Omental fat pad (tissue), 3 donors: ENCODE measurements at regions not wholly inside any gene's neighbourhood (a gene's known extent, or its start where the extent isn't known, plus 50 kb on each side); places are given as distances from the start of the nearest gene placed in this dataset.

Source experiments
- ATAC-seq: fragments of 150-250 bp; one replicate; pipeline ENCODE4 v1.9.1; 2016; ENCODE audit warnings: mild to moderate bottlenecking, moderate library complexity; ENCODE audit not compliant: low FRiP score
- DNase-seq: peaks from one replicate; pipeline ENCODE4 v3.0.0-alpha.2; 2019; ENCODE audit warnings: low spot score
- TF ChIP-seq, protein P1 (sequence below), 3 donors: fragments of 450-650 bp; IDR thresholded peaks; one replicate each; pipeline ENCODE4 v1.5.1; 2016 to 2017; ENCODE audit warnings: antibody characterized with exemption in 3 of 3, mild to moderate bottlenecking in 3 of 3, moderate library complexity in 2 of 3

DNA sequence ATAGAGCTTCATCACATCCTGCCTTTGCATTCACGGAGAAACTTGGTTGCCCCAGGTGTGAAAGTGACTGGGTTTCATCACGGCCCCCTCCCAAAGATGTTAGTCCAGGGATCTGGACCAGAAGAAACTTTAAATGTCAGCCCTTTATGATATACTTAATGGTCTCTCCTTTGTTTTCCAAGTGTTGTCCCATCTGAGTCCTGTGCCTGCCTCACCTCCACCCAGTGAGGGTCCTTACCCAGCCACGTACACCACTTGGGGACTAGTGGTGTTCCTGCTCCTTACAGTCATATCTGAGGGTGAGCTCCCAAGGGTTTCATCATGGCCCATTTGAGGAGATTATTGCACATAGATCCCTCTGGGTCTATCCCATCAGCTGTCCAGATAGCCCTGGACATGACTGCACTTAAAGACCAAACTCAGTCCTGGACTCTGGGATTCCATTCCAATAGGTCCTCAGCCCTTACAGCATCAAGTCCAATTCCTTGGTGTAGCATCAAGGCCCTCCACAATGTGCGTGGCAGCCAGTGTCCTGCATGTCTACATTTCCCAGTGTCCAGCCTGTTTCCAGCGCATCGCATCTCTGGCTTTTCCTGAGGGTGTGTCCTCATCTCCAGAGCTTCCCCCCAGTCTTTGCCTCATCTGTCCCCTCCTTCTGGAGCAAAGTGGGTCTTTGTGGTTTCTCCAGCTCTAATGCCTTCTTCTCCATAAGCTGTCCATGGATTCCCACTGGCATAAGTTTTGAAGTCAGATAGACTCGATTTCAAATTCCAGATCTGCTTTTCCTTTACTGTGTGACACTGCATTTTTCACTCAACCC is 351.6 kb downstream of the MYCN start:
- DNase-seq (no peak), ATAC-seq (no peak)
- TF ChIP-seq, protein P1, sequence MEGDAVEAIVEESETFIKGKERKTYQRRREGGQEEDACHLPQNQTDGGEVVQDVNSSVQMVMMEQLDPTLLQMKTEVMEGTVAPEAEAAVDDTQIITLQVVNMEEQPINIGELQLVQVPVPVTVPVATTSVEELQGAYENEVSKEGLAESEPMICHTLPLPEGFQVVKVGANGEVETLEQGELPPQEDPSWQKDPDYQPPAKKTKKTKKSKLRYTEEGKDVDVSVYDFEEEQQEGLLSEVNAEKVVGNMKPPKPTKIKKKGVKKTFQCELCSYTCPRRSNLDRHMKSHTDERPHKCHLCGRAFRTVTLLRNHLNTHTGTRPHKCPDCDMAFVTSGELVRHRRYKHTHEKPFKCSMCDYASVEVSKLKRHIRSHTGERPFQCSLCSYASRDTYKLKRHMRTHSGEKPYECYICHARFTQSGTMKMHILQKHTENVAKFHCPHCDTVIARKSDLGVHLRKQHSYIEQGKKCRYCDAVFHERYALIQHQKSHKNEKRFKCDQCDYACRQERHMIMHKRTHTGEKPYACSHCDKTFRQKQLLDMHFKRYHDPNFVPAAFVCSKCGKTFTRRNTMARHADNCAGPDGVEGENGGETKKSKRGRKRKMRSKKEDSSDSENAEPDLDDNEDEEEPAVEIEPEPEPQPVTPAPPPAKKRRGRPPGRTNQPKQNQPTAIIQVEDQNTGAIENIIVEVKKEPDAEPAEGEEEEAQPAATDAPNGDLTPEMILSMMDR (IDR thresholded peaks at IDR 0.05), result no peak

DNA sequence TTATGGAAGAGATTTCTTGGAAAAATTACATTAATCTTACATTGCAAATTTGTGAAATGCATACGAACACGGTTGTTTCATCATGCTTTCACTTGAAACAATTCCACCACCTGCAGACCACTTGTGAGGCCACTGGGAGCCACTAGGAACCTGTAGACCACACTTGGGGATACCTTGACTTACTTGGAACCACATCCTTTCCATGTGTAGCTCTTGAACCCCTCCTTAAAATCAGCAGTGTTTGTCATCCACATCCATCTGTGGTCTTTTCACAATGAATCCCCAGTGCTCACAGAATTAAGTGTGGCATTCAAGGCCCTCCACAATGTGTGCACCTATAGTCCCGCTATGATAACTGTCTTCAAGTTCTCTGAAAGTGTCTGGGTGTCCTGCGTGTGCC is 350.9 kb downstream of the MYCN start:
- ATAC-seq (no peak), DNase-seq (no peak)
- TF ChIP-seq, protein P1 (IDR thresholded peaks at IDR 0.05), result no peak

DNA sequence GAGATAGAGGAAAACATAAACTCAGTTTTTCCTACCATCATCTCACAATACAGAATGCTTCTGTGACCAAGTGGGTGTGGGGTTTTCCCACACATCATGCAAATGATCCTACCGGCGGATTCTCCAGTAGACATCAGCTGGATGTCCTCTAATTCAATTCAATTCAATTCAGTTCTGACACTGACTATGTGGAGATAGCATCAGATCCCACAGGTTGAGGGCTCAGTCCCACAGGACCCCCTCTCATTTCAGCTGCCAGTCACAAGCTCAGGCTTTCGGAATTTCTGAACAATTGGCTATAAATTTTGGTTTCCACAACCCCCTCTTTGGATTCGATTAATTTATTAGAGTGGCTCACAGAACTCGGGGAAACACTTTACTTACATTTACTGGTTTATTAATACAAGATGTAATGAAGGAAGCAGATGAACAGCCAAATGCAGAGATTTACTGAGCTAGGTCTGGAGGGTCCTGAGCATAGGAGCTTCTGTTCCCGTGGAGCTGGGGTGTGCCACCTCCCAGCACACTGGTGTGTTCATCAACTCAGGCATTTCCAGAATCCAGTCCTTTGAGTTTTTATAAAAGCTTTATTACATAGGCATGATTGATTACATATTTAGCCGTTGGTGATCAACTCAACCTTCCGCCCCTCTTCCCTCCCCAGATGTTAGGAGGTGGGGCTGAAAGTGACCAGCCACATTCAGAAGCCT is 350.1 kb downstream of the MYCN start:
- DNase-seq (no peak), ATAC-seq (no peak)
- TF ChIP-seq, protein P1 (IDR thresholded peaks at IDR 0.05), result no peak

DNA sequence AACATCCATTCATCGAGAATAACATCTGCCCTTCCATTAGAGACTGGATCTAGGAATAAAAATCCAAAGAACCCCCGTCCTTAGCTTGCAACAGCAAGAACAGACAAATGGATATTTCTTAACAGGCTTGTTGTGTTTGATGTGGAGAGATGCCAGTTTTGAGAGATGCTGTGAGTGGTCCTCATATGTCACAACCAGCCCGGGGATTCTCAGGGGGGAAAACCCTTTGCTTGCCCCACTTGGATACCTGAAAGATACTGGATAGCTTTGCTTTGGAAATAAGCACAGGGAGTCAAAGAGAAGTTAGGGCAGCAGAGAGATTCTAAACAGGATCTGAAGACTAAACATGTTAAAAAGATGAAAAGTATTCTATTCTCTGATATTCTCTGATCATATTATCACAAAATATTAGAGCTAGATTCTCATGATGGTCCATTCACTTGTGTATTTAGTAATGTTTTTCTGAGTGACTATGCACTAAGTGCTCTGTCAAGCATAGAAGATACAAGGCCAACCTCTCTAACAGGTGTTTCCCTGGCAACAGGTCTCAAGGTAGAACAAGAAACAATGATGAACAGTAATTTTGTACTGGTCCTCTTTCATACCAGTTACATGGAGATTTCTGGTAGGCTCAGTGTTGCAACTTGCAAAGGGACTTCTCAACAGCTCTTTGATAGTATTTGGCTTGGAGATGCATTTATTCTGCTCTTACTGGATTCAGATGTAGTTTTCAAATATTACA is 348.2 kb downstream of the MYCN start:
- DNase-seq, result no peak
- TF ChIP-seq, protein P1 (IDR thresholded peaks at IDR 0.05), result no peak
- no peak for ATAC-seq

DNA sequence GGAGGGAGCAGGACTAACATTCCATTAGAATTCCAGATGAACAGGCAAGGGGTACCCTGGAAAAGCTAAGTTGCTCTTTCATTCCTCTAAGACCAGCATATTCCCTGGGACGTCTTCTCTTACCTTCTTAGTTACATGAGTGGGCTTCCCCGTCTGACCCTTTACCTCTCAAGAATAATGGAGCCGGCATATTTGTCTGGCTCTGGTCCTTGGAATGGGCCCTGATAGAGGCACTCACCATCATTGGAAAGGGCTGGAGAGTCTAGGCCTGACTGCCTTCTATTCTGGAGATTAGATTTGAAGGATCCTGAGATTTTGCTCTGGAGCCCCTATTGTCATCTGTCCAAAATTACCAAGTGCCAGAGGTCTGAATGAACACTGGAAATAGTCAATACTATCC is 347.5 kb downstream of the MYCN start:
- TF ChIP-seq, protein P1 (IDR thresholded peaks at IDR 0.05), result no peak
- ATAC-seq (no peak), DNase-seq (no peak)

DNA sequence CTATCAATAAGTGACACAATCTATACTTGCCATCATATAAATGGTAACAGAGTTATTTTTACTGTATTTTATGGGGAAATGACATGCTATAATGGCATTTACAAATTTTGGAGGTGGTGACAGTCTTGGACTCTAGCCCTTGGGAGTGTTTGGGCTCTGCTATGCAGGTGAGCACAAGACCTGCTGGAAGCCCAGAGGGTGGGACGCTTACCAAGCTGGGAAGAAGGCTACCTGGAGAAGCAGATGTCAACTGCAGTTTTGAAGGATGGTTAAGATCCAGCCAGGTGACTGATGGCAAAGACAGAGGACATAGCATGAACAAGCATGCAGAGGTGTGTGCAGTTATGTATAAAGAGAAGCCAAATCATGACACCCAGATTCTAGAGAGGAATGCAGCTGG is 346.9 kb downstream of the MYCN start:
- TF ChIP-seq, protein P1 (IDR thresholded peaks at IDR 0.05), result no peak
- ATAC-seq, result no peak
- DNase-seq, result no peak
